Uterus (tissue), 2 donors: ENCODE measurements at regions not wholly inside any gene's neighbourhood (a gene's known extent, or its start where the extent isn't known, plus 50 kb on each side); places are given as distances from the start of the nearest gene placed in this dataset.

ENCODE experiments used
- CTCF ChIP-seq, 4 experiments: fragments of 200-600 bp in 2 of 4; fragments of 450-650 bp in 2 of 4; sonication (generic) in 2 of 4; IDR thresholded peaks; one replicate each; pipeline ENCODE4 v1.5.1; 2016 to 2019; ENCODE audit warnings: antibody characterized with exemption in 4 of 4, mild to moderate bottlenecking in 2 of 4, moderate library complexity in 1 of 4
- POLR2A ChIP-seq, 2 donors: fragments of 450-650 bp; IDR thresholded peaks; one replicate each; pipeline ENCODE4 v1.6.1; 2016; ENCODE audit warnings: antibody characterized with exemption in 2 of 2, mild to moderate bottlenecking in 1 of 2, moderate library complexity in 1 of 2

- TF ChIP-seq CTCF (IDR thresholded peaks at IDR 0.05) (no peak), POLR2A (IDR thresholded peaks at IDR 0.05) (no peak)
Measured at GRCh38 chr2:182594286-182594685, 121.8 kb upstream of the DNAJC10 start.
